Activated naive CD8-positive, alpha-beta T cell treated with anti-CD3 and anti-CD28 coated beads, Interleukin-2, amount 50 U/mL, for 24 hours (primary cell): ENCODE measurements at regions not wholly inside any gene's neighbourhood (a gene's known extent, or its start where the extent isn't known, plus 50 kb on each side); places are given as distances from the start of the nearest gene placed in this dataset.

Source experiments
- ATAC-seq: fragments of 150-1000 bp; cut with Tn5 transposase; one replicate; pipeline ENCODE4 v1.10.0; 2021
- DNase-seq: peaks from one replicate; pipeline ENCODE4 v3.0.0; 2021
- H3K27ac Mint-ChIP-seq: one replicate; pipeline ENCODE4 v1.8.0; 2021; ENCODE audit warnings: mild to moderate bottlenecking, mixed read lengths
- H3K27me3 Mint-ChIP-seq: one replicate; pipeline ENCODE4 v1.8.0; 2021; ENCODE audit warnings: mixed read lengths
- H3K36me3 Mint-ChIP-seq: one replicate; pipeline ENCODE4 v1.8.0; 2021; ENCODE audit warnings: low read depth, mixed read lengths
- H3K4me1 Mint-ChIP-seq: one replicate; pipeline ENCODE4 v1.8.0; 2021; ENCODE audit warnings: mixed read lengths
- H3K4me3 Mint-ChIP-seq: one replicate; pipeline ENCODE4 v1.8.0; 2021; ENCODE audit warnings: mild to moderate bottlenecking, moderate library complexity, mixed read lengths
- H3K9me3 Mint-ChIP-seq: one replicate; pipeline ENCODE4 v1.8.0; 2021; ENCODE audit warnings: mixed read lengths

DNA sequence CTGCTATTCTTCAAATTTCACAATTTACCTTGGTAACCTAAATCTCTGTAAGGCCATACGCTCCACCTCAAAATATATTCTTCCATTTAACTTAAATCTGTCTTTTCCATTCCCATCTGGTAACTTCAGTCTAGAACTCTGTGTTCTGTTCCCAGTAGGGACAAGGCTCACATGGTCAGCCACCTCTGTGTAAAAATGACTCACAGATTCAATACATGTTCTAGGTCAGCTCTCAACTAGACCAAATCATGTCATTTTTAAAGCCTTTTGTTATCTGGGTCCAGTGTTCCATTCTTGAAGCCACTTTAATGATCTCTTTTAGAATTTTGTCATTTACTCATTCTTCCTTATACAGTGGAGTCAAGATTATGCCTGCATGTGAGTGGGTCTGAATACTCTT lies 315.6 kb upstream of the CITED2 start:
- Mint-ChIP-seq H3K27me3 (peaks cover 15% of the 10 kb centered on the region), H3K27ac (no peak overlapping the region), H3K4me3 (no peak overlapping the region), H3K4me1 (no peaks in the 10 kb centered on the region), H3K9me3 (no peaks in the 10 kb centered on the region), H3K36me3 (no peaks in the 10 kb centered on the region)
- ATAC-seq (no peak), DNase-seq (no peak)

DNA sequence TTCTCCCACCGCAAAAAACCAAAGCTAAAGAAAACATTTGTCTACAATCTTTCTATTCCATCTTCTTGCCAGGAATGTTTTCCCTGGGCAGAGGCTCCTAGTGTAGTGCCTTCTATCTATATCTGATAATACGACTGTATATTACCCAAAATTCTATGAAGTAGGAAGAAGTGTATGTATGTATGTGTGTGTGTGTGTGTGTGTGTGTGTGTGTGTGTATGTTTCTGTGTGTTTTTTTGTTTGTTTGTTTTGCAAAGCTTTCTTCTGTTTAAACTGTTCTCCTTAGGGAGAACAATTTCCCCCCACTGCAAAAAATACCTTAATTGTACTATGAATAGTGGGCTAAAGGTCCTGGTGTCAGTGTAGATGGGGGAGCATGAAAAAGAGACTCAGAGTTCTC lies 312.6 kb upstream of the CITED2 start:
- no peaks in the 10 kb centered on the region for H3K36me3 Mint-ChIP-seq
- ATAC-seq (no peak), DNase-seq (no peak)
- H3K4me3 Mint-ChIP-seq = no peak overlapping the region
- no peaks in the 10 kb centered on the region for H3K4me1 Mint-ChIP-seq
- peaks cover 11% of the 10 kb centered on the region for H3K27me3 Mint-ChIP-seq
- H3K9me3 Mint-ChIP-seq = no peaks in the 10 kb centered on the region
- no peak overlapping the region for H3K27ac Mint-ChIP-seq

DNA sequence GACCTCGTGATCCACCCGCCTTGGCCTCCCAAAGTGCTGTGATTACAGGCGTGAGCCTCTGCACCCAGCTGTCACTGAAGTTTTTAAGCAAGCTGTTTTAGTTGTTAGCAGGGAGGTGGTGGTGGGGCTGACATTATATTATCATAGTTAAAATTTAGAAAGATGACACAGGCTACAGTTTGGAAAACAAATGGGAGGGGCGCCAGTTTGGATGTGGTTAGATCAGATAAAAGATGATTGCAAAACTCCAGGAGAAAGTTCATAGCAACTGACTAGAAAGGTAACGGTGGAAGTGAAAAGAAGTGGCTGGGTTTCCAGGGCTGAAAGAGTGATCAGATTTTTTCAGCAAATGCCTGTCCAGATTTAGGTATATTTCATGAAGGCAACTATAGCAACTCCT lies 311.9 kb upstream of the CITED2 start:
- DNase-seq (no peak), ATAC-seq (no peak)
- no peaks in the 10 kb centered on the region for H3K36me3 Mint-ChIP-seq
- H3K9me3 Mint-ChIP-seq = no peaks in the 10 kb centered on the region
- H3K4me1 Mint-ChIP-seq = no peaks in the 10 kb centered on the region
- H3K27me3 Mint-ChIP-seq = peaks cover 8% of the 10 kb centered on the region
- H3K4me3 Mint-ChIP-seq = no peak overlapping the region
- no peak overlapping the region for H3K27ac Mint-ChIP-seq

DNA sequence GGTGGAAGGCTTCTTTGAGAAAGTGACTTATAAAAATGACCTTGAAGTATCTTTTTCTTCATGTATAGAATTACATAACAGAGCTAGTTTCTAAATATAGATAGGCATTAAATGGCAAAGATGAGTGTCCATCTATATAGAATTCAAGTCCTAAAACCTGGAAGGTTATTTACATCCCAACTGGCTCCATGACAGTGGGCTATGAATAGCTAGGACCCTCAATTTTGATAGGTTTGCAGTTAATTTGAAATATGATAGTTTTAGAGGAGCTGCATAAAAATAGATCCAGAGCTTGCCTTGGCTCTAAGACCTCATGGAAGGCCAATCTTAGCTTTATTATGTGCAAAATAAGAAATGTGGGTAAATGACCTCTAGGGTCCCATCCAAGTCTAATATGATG lies 310.6 kb upstream of the CITED2 start:
- no peak overlapping the region for H3K4me3 Mint-ChIP-seq
- no peaks in the 10 kb centered on the region for H3K4me1 Mint-ChIP-seq
- no peaks in the 10 kb centered on the region for H3K9me3 Mint-ChIP-seq
- H3K27me3 Mint-ChIP-seq = peaks cover 5% of the 10 kb centered on the region
- no peak for ATAC-seq
- H3K27ac Mint-ChIP-seq = no peak overlapping the region
- H3K36me3 Mint-ChIP-seq = no peaks in the 10 kb centered on the region
- no peak for DNase-seq

DNA sequence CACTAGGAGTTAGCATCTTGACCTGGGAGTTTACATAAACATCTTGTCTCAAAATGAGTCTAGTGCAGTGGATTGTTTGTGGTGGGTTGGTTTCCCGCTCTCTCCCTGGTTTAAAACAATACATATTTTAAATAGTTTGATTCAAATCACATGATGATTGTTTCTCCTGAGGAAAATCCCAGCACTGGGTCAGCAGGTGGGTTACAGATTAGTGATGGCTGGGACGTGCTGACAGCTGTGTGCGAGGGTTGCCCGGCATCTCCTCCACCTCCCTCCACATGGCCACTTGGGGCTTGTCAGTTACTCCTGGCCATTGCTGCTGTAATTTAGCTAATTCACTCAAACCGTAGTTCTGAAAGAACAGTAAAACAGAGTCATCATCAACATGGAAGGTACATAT lies 306.4 kb upstream of the CITED2 start:
- DNase-seq (no peak), ATAC-seq (no peak)
- Mint-ChIP-seq H3K36me3 (no peaks in the 10 kb centered on the region), H3K27me3 (no peaks in the 10 kb centered on the region), H3K4me3 (no peak overlapping the region), H3K9me3 (no peaks in the 10 kb centered on the region), H3K4me1 (no peaks in the 10 kb centered on the region), H3K27ac (no peak overlapping the region)

DNA sequence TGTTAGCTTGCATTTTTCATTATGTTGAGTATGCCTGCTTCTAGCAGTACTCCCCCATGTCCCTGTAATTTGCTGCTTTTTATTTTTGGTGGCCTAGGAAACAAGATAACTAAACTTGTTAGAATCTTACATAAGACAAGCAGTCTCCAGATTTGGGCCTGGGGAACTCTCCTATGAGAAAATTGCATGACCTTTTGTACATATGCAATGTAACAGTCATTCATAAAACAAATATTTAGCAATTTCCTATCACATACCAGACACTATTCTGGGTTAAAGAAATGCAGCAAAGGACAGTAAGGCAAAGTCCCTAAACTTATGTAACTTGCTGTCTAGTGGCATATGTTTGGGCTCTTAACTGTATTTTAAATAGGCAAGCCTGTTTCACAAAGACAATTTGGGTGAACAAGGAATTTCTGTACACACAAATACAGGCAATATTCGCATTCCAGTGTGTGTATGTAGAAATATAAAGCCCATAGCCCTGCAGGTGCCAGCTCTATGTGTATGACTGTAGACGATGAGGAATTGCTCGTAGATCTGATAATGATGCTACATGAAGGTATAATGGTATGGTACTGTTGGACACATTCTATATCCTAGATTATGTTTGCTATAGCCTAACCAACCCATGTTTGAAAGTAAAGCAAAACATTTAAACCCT lies 305.2 kb upstream of the CITED2 start:
- Mint-ChIP-seq H3K27me3 (no peaks in the 10 kb centered on the region), H3K9me3 (no peaks in the 10 kb centered on the region), H3K4me1 (no peaks in the 10 kb centered on the region), H3K27ac (no peak overlapping the region), H3K36me3 (no peaks in the 10 kb centered on the region), H3K4me3 (no peak overlapping the region)
- DNase-seq (no peak), ATAC-seq (no peak)

DNA sequence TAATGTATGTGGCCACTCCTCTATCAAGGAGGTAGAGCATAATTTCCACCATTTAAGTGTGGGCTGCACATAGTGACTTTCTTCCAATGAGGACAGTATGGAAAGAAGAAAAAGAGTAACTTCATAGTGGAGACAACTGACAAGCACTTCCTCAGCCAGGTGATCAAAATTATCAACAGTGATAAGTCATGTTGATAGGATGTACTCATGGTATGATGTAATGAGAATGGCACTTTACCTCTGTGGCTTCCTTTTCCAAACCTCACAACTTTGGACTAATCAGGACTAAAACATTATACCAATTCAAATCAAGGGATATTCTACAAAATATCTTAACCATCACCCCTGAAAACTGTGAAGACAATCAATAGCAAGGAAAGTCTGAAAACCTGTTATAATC lies 302.3 kb upstream of the CITED2 start:
- no peak for ATAC-seq

DNA sequence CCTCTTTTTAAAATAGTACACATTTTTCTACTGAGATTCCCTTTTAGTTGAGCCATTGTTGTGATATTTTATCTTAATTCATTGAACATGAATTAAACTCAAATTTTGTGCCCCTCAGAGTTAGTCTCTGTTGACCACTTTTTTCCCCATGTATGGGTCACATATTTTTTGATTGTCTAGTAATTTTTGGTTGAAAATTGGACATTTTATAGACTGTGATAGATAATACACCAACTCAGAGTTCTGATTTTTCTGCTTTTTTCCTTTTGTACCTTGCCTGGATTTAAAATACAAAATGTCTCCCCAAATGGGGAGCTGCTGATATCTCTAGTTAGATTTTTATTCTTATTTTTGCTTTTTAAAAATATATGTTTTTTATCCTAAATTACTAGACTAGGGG lies 291.8 kb upstream of the CITED2 start:
- ATAC-seq (no peak), DNase-seq (no peak)
- Mint-ChIP-seq H3K36me3 (no peaks in the 10 kb centered on the region), H3K4me1 (no peaks in the 10 kb centered on the region), H3K27ac (no peak overlapping the region), H3K9me3 (peaks cover 4% of the 10 kb centered on the region), H3K27me3 (peaks cover 8% of the 10 kb centered on the region), H3K4me3 (no peak overlapping the region)

More for the DNA sequence above, 302.3 kb upstream of the CITED2 start:
- Mint-ChIP-seq H3K27me3 (no peaks in the 10 kb centered on the region), H3K9me3 (no peaks in the 10 kb centered on the region), H3K4me1 (no peaks in the 10 kb centered on the region), H3K27ac (no peak overlapping the region), H3K36me3 (no peaks in the 10 kb centered on the region), H3K4me3 (no peak overlapping the region)
- no peak for DNase-seq

DNA sequence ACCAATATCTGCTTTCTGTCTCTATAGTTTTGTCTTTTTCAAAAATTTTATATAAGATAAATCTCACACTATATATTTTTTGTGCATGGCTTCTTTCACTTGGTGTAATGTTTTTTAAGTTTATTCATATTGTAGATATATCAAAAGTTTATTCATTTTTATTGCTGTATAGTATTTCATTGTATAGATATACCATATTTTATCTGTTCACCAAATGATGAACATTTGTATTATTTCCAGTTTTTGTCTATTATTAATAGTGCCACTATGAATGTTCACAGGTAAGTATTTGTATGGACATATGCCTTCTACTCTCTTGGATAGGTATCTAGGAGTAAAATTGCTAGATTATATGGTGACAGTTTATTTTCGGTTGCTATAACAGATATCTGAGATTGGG lies 289.5 kb upstream of the CITED2 start:
- DNase-seq = no peak
- Mint-ChIP-seq H3K27me3 (peaks cover 6% of the 10 kb centered on the region), H3K4me1 (no peaks in the 10 kb centered on the region), H3K36me3 (no peaks in the 10 kb centered on the region), H3K27ac (no peak overlapping the region), H3K4me3 (no peak overlapping the region), H3K9me3 (peaks cover 4% of the 10 kb centered on the region)
- ATAC-seq = no peak

DNA sequence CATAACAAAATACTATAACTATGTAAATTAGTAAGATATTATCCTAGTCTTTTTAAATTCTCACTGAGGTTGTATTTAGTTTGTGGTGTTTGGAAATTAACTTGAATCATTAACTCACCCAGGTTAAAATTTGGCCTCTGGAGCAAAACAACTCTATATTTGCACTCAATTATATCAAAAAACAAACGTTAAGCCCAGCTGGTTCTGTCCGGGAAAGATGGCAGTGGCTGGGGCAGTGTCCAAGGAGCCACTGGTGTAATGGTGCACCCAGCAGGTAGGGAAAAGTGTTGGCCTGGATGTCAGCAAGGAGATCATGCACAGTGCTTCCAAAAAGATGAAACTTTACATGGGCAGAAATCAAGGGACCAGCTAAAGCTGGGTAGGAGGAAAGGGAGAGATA lies 285.3 kb upstream of the CITED2 start:
- DNase-seq = no peak
- Mint-ChIP-seq H3K4me3 (no peak overlapping the region), H3K27me3 (peaks cover 4% of the 10 kb centered on the region), H3K27ac (no peak overlapping the region), H3K9me3 (no peaks in the 10 kb centered on the region), H3K36me3 (no peaks in the 10 kb centered on the region), H3K4me1 (no peaks in the 10 kb centered on the region)
- ATAC-seq = no peak

DNA sequence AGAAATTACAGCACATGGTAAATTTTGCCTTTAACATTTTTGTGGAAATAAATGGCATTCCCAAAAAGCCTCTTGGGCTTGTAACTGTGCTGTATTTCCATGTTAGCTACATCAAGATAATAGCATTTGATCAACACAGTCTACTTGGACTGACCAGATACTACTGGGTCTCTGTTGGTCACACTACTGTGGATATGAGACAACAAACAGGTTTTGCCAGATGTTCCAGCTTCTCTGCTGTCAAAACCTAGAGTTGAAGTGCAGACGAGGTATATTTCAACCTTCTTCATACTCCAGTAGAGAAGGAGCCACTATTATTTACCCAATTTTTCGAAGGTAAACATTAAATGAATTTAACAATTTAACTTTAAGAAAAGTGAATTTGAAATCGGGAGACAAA lies 284.7 kb upstream of the CITED2 start:
- H3K27me3 Mint-ChIP-seq = peaks cover 4% of the 10 kb centered on the region
- DNase-seq (no peak), ATAC-seq (no peak)
- no peaks in the 10 kb centered on the region for H3K4me1 Mint-ChIP-seq
- no peaks in the 10 kb centered on the region for H3K36me3 Mint-ChIP-seq
- H3K9me3 Mint-ChIP-seq = no peaks in the 10 kb centered on the region
- no peak overlapping the region for H3K27ac Mint-ChIP-seq
- H3K4me3 Mint-ChIP-seq = no peak overlapping the region

DNA sequence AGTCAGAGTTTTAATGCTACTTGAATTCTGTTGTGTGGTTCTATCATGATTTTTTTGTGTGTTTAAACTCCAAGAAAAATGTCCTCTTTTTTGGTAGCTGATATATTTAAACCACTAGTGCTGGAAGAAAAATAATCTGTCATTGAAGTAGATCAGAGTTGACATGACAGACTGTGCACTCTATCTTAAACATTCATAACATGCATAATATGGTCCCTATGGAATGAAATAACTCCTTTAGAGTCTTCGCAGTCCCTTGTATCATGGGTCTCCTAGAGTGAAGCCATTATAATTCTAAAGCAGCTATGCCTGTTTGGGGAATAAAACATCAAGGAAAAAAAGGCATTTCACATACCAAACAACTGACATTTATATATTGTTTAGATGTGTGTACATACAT lies 282.7 kb upstream of the CITED2 start:
- Mint-ChIP-seq H3K4me3 (no peak overlapping the region), H3K27me3 (peaks cover 2% of the 10 kb centered on the region), H3K9me3 (no peaks in the 10 kb centered on the region), H3K27ac (no peak overlapping the region), H3K4me1 (no peaks in the 10 kb centered on the region), H3K36me3 (no peaks in the 10 kb centered on the region)
- no peak for DNase-seq
- ATAC-seq = no peak

DNA sequence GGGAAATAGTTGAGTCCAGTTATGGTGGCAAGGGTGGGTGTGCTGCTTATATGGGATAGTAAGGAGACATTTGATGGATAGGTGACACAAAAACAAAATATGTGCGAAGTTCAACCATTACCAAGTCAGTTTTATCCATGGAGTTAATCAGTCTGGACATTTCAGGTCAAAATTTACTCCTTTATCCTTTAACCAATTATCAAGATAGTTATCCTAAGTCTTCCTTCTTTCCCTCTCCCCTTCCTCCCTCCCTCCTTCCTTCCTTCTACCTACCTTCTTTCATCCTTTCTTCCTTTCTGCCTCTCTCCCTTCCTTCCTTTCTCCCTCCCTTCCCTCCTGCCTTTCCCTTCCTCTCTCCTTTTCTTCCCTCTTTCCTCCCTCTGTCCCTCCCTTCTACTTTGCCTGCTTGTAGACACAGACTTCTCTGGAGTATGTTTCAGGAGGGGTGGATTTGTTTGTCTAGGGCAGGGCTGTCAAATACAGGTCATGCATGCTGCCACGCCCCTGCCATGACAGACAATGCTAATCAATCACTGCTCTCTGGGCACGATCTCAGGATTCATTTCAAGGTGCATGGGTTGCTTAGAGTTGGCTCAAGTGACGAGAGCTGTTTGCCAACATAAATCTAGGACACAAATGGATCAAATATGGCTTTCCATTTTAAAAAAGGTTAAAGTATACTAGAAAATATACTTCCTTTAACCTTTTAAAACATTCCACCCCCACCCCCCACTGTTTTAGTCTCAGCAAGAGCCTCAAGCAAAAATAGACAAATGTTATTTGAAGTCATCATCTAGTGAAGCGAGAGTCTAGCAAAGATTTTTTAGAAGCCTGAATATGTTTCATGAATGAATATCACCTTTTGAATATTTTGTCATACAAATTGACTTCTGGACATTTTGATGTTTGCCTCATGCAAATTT lies 281.6 kb upstream of the CITED2 start:
- no peaks in the 10 kb centered on the region for H3K4me1 Mint-ChIP-seq
- no peak overlapping the region for H3K4me3 Mint-ChIP-seq
- no peaks in the 10 kb centered on the region for H3K9me3 Mint-ChIP-seq
- no peak for DNase-seq
- H3K27me3 Mint-ChIP-seq = peaks cover 2% of the 10 kb centered on the region
- no peak overlapping the region for H3K27ac Mint-ChIP-seq
- no peak for ATAC-seq
- H3K36me3 Mint-ChIP-seq = no peaks in the 10 kb centered on the region

DNA sequence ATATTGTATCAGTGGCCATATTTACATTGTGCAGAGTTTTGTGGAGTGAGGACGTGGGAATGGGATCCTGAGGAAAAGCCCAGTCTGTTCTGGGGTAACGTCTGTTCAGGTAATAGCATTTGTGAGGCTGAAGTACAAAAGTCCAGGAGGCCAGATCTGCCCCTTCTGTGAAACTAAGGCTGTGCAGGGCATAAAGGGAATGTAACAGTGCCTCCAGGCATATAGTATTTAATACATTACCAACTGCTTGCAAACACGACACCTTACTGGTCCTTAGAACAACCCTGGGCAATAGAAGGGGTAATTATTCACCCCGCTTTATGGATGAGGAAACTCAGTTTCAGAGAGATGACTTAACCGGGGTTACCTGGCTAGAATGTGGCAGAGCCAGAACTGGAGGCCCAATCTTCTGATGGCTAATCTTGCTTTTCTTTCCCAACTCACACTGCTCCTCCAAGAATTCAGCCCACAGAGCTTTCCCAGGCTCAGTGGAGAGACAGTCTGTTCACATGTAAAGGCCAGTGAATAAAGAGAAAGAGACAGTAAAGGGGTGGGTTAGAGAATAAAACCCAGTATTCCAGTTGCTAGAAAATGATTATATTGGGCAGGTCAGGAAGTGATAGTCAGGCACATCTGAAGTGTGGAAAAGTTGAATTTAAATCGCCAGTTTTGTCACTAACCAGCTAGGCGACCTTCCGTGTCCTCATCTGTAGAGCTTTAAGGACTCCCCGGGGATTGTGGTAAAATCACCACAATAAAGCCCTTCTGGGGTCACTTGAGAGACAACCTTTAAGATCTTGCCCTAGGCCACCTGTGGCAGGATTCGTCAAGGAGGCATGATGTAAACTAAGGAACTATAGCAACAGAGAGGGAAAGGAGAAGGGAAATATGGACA lies 280.7 kb upstream of the CITED2 start:
- ATAC-seq = no peak
- no peak for DNase-seq
- peaks cover 2% of the 10 kb centered on the region for H3K27me3 Mint-ChIP-seq
- H3K9me3 Mint-ChIP-seq = no peaks in the 10 kb centered on the region
- no peak overlapping the region for H3K4me3 Mint-ChIP-seq
- H3K4me1 Mint-ChIP-seq = no peaks in the 10 kb centered on the region
- no peak overlapping the region for H3K27ac Mint-ChIP-seq
- H3K36me3 Mint-ChIP-seq = no peaks in the 10 kb centered on the region

DNA sequence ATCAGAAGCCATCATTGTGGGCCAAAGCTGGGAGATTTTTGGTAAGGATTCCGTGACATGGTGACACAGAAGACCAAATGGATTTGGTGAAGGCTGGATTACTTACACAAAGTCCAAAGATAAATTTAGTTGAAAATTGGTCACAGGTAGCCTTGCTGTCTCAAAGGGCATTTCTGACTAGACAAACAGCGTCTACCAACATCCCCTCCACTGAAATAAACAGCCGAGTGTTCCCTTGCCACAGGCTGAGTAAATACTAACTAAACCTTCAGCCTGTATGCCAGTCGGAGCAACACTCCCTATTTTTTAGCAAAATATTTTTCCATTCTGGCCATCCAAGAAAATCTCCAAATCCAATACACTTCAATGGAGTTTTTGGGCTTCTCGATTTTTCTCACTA lies 279.9 kb upstream of the CITED2 start:
- no peak overlapping the region for H3K4me3 Mint-ChIP-seq
- no peak overlapping the region for H3K27ac Mint-ChIP-seq
- H3K27me3 Mint-ChIP-seq = peaks cover 2% of the 10 kb centered on the region
- H3K4me1 Mint-ChIP-seq = no peaks in the 10 kb centered on the region
- no peaks in the 10 kb centered on the region for H3K9me3 Mint-ChIP-seq
- H3K36me3 Mint-ChIP-seq = no peaks in the 10 kb centered on the region
- ATAC-seq (no peak), DNase-seq (no peak)
